ENCODE measurements at regions not wholly inside any gene's neighbourhood (a gene's known extent, or its start where the extent isn't known, plus 50 kb on each side); places are given as distances from the start of the nearest gene placed in this dataset.
A peak's percentile ranks its signal among the peaks of the same experiment; 100 is the strongest.

DNA sequence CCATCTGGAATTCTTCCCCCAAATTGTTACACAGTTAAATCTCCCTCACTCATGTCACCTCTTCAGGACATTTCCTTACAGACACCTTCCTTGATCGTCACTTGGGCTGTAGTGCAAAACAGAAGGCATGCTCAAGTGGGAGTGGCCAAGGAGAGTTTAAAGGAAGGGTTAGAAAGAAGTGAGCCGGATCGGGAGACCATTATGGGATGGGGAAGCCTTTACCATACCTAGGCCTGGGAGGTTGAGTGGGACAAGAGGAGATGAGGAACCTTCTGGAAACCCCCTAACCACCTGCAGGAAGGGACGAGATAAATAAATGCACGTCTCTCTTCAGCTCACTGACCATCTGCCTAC lies 102.7 kb downstream of the UCHL1 start (continued):
- TF ChIP-seq ZNF331 (CRISPR knock-in tag; IDR thresholded peaks at IDR 0.05; ENCODE audit: low read depth) (no peak), STAT1 (IDR thresholded peaks at IDR 0.05; ENCODE audit: unreplicated experiment) (no peak), CREB1 (CRISPR knock-in tag; IDR thresholded peaks at IDR 0.05; ENCODE audit: low read depth) (no peak), EZH2 (IDR thresholded peaks at IDR 0.05; ENCODE audit: low read depth, unreplicated experiment) (no peak)
- TF ChIP-seq, protein P1, sequence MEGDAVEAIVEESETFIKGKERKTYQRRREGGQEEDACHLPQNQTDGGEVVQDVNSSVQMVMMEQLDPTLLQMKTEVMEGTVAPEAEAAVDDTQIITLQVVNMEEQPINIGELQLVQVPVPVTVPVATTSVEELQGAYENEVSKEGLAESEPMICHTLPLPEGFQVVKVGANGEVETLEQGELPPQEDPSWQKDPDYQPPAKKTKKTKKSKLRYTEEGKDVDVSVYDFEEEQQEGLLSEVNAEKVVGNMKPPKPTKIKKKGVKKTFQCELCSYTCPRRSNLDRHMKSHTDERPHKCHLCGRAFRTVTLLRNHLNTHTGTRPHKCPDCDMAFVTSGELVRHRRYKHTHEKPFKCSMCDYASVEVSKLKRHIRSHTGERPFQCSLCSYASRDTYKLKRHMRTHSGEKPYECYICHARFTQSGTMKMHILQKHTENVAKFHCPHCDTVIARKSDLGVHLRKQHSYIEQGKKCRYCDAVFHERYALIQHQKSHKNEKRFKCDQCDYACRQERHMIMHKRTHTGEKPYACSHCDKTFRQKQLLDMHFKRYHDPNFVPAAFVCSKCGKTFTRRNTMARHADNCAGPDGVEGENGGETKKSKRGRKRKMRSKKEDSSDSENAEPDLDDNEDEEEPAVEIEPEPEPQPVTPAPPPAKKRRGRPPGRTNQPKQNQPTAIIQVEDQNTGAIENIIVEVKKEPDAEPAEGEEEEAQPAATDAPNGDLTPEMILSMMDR (conservative IDR thresholded peaks at IDR 0.05; ENCODE audit: low read depth in 2 of 2): no peak
- TF ChIP-seq, protein P2, sequence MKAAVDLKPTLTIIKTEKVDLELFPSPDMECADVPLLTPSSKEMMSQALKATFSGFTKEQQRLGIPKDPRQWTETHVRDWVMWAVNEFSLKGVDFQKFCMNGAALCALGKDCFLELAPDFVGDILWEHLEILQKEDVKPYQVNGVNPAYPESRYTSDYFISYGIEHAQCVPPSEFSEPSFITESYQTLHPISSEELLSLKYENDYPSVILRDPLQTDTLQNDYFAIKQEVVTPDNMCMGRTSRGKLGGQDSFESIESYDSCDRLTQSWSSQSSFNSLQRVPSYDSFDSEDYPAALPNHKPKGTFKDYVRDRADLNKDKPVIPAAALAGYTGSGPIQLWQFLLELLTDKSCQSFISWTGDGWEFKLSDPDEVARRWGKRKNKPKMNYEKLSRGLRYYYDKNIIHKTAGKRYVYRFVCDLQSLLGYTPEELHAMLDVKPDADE (IDR thresholded peaks at IDR 0.05): no peak
- TF ChIP-seq, protein P3, sequence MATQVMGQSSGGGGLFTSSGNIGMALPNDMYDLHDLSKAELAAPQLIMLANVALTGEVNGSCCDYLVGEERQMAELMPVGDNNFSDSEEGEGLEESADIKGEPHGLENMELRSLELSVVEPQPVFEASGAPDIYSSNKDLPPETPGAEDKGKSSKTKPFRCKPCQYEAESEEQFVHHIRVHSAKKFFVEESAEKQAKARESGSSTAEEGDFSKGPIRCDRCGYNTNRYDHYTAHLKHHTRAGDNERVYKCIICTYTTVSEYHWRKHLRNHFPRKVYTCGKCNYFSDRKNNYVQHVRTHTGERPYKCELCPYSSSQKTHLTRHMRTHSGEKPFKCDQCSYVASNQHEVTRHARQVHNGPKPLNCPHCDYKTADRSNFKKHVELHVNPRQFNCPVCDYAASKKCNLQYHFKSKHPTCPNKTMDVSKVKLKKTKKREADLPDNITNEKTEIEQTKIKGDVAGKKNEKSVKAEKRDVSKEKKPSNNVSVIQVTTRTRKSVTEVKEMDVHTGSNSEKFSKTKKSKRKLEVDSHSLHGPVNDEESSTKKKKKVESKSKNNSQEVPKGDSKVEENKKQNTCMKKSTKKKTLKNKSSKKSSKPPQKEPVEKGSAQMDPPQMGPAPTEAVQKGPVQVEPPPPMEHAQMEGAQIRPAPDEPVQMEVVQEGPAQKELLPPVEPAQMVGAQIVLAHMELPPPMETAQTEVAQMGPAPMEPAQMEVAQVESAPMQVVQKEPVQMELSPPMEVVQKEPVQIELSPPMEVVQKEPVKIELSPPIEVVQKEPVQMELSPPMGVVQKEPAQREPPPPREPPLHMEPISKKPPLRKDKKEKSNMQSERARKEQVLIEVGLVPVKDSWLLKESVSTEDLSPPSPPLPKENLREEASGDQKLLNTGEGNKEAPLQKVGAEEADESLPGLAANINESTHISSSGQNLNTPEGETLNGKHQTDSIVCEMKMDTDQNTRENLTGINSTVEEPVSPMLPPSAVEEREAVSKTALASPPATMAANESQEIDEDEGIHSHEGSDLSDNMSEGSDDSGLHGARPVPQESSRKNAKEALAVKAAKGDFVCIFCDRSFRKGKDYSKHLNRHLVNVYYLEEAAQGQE (IDR thresholded peaks at IDR 0.05; ENCODE audit: unreplicated experiment): no peak

DNA sequence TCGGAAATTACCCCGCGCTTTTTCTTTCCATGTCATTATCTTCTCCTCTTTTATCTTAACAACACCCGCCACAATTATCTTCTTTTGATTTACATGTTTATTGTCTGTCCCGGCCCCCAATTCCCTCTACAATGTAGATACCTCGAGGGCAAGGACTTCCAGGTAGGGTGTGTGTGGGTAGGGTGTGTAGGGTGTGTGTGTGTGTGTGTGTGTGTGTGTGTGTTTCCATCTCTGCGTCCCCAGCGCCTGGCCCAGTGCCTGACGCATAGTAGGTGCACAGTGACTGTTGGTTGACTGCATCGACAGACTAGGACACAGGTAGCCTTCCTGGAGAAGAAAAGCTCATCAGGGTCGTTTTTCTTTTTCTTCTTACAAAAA lies 103.1 kb downstream of the UCHL1 start:
- H3K36me3 Mint-ChIP-seq (ENCODE audit: low read depth): no peaks in the 10 kb centered on the region
- H3K27ac Mint-ChIP-seq: no peak overlapping the region

More for the DNA sequence above, 103.1 kb downstream of the UCHL1 start:
- H2AFZ ChIP-seq: peak overlapping the region; percentile 80
- peak overlapping the region; percentile 70 for H3K4me3 Mint-ChIP-seq
- H3K4me2 ChIP-seq: peak overlapping the region; percentile 85
- peaks cover 7% of the 10 kb centered on the region; the same call in 1 of the 2 replicates for H4K20me1 ChIP-seq (replicated peaks; ENCODE audit: insufficient read depth)
- ATAC-seq (no peak), DNase-seq (ENCODE audit: low spot score) (no peak)
- H3K27ac ChIP-seq (ENCODE audit: low read depth): no peak overlapping the region
- peaks cover 32% of the 10 kb centered on the region for H3K4me1 ChIP-seq (ENCODE audit: insufficient read depth)
- peaks cover 39% of the 10 kb centered on the region for H3K4me1 Mint-ChIP-seq
- H3K9me2 ChIP-seq (ENCODE audit: insufficient read depth): no peaks in the 10 kb centered on the region
- TF ChIP-seq EZH2 (IDR thresholded peaks at IDR 0.05; ENCODE audit: low read depth, unreplicated experiment) (peak; percentile 61), NANOG (IDR thresholded peaks at IDR 0.05; ENCODE audit: borderline replicate concordance) (no peak)
- TF ChIP-seq, protein P3 (IDR thresholded peaks at IDR 0.05; ENCODE audit: unreplicated experiment): no peak
- no peaks in the 10 kb centered on the region for H3K9me3 Mint-ChIP-seq
- peaks cover 64% of the 10 kb centered on the region for H3K27me3 Mint-ChIP-seq (ENCODE audit: insufficient read depth, low read depth, poor library complexity)
- H3K36me3 ChIP-seq (ENCODE audit: insufficient read depth): no peaks in the 10 kb centered on the region
- H3K79me2 ChIP-seq (replicated peaks; ENCODE audit: insufficient read depth): no peaks in the 10 kb centered on the region
- H3K4me3 ChIP-seq: peak overlapping the region; percentile 77
- H3K27me3 ChIP-seq (ENCODE audit: insufficient read depth): peaks cover 84% of the 10 kb centered on the region
- H3F3A ChIP-seq (replicated peaks; ENCODE audit: low read depth): peaks cover 9% of the 10 kb centered on the region; the same call in 1 of the 2 replicates
